Fibroblast of pulmonary artery (primary cell): ENCODE measurements at regions not wholly inside any gene's neighbourhood (a gene's known extent, or its start where the extent isn't known, plus 50 kb on each side); places are given as distances from the start of the nearest gene placed in this dataset.

Experiments used
- DNase-seq: peaks from one replicate; pipeline ENCODE4 v3.0.0-alpha.2; 2010; ENCODE audit warnings: low read depth
- H3K4me3 ChIP-seq: replicated peaks from 2 replicates; pipeline ENCODE4 v1.5.1; 2011; ENCODE audit warnings: low read depth, mild to moderate bottlenecking, control low read depth, low read length, moderate library complexity
- CTCF ChIP-seq: IDR thresholded peaks from 2 replicates; pipeline ENCODE4 v1.5.1; 2011; ENCODE audit warnings: mild to moderate bottlenecking, control low read depth, low read length, inconsistent platforms; ENCODE audit errors: missing control alignments

DNA sequence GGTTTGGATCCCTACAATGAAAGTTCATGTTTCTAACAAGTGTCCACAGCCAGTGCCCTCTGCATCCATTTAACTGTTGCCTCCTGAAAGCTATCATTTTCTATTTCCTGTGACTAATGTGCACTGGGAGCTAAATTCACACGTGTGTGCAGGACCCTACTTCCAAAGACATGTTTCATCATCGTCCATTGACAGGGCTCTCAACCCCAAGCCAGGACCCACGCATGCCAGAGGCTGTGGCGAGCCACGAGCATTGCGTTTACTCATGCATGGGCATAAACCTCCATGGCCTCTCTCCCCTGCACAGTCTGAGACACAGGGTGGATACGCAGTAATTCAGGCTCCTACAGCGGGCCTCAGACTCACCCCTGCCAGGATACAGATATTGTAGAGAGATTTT is 153.2 kb downstream of the MAFB start:
- DNase-seq, result peak; percentile 33

DNA sequence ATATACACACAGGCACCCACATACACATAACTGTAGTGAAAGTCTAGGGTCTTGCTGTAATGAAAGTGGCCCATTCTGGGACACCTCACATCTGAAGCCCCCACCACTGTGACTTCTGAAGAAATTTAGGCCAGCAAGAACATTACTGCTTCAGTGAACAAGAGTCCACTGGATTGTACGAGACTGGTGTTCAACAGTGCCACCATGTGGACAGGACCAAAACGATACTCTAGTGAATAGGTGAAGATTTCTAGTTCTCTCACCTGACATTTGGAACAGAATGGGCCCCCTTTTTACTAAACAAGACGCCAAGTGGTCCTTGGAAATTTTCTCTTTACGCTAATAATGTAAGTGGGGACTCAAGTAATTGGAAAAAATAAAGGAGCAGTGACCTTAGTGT is 156.9 kb downstream of the MAFB start:
- no peak overlapping the region for H3K4me3 ChIP-seq
- TF ChIP-seq CTCF, result peak; percentile 41
- peak; percentile 38 for DNase-seq

More for the DNA sequence above, 153.2 kb downstream of the MAFB start:
- no peak for TF ChIP-seq CTCF
- H3K4me3 ChIP-seq, result no peak overlapping the region

DNA sequence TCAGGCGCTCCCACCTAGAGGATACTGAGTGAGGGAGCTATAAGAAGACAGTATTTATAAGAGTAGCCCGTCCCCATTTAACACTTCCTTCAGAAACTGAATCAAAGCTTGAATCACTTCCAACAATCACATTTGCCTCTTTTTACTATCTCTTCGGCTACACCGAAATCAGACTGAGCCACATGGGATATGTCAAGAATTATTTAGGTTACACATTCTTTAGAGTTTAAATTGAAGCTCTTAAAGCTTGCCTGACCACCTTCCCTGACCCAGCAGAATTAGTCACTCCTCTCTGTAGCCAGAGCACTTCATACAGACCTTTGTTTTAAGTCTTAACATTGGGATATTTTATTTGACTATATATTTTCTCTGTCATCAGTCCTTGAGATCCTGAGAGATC is 163.7 kb downstream of the MAFB start:
- no peak overlapping the region for H3K4me3 ChIP-seq
- DNase-seq, result peak; percentile 34
- TF ChIP-seq CTCF, result no peak

- no peak overlapping the region for H3K4me3 ChIP-seq
- peak; percentile 22 for DNase-seq
- no peak for TF ChIP-seq CTCF
Measured at GRCh38 chr20:40524071-40524470, 165.0 kb downstream of the MAFB start.

DNA sequence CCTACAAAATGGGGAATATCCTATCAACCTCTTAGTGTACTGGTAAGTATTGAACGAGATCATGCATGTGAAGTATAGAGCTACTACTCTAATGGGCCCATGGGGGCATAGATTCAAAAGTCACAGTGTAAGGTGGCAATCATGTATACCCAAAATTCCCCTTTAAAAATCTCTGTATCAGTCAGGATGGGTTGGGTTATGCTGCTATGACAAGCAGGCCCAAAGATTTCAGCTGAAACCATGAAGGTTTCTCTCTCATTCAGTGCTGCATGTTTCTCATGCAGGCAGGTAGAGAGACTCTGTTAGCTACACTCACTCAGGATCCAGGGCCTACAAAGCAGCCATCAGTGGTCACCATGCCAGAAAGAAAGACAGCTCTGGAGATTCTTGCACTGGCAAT is 166.6 kb downstream of the MAFB start:
- no peak for TF ChIP-seq CTCF
- DNase-seq, result no peak
- H3K4me3 ChIP-seq, result no peak overlapping the region

DNA sequence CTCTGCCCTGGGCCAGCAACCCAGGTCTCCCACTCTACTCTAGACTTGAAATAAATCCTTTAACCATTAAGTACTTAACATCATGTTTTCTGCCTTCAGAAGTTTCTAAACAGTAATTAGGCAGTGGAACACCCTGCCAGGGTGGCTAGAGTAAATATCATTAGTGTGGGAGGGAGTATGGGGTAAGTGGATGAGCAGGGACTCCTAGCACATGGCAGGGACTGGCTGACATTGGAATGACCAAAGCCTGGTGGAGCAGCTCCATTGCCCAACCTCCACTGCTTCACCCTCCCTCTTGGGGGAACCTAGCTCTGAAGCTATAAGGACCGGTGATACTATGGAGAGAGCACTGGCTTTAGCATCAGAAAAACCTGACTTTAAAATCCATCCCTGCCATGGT is 167.1 kb downstream of the MAFB start:
- H3K4me3 ChIP-seq, result no peak overlapping the region
- no peak for TF ChIP-seq CTCF
- DNase-seq, result no peak

GRCh38 chr20:40519918-40520317 is 169.1 kb downstream of the MAFB start:
- DNase-seq, result no peak
- no peak overlapping the region for H3K4me3 ChIP-seq
- TF ChIP-seq CTCF, result no peak
